ENCODE measurements at regions not wholly inside any gene's neighbourhood (a gene's known extent, or its start where the extent isn't known, plus 50 kb on each side); places are given as distances from the start of the nearest gene placed in this dataset.

DNA sequence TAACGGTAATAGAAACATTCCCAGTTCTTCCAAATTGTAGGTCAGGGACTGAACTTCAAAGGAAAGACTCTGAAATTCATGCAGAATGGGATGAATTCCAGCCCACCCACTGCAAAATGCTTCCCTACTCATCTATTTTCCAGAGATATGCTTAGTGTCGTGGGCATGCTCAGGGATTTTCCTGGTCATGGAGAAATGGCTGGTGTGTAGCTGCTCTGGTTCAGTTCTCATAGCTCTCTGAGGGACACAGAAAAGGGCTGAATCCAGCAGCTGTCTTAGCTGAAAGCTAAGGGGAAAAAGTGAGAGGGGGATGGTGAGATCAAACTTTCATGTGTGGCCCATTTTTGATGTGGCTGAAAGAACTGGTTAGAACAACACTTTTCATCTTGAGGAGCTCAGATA lies 72.9 kb upstream of the KRAS start (continued):
- TF ChIP-seq RELA (CRISPR knock-in tag; IDR thresholded peaks at IDR 0.05; ENCODE audit: borderline replicate concordance), result no peak
- TF ChIP-seq, protein P1, sequence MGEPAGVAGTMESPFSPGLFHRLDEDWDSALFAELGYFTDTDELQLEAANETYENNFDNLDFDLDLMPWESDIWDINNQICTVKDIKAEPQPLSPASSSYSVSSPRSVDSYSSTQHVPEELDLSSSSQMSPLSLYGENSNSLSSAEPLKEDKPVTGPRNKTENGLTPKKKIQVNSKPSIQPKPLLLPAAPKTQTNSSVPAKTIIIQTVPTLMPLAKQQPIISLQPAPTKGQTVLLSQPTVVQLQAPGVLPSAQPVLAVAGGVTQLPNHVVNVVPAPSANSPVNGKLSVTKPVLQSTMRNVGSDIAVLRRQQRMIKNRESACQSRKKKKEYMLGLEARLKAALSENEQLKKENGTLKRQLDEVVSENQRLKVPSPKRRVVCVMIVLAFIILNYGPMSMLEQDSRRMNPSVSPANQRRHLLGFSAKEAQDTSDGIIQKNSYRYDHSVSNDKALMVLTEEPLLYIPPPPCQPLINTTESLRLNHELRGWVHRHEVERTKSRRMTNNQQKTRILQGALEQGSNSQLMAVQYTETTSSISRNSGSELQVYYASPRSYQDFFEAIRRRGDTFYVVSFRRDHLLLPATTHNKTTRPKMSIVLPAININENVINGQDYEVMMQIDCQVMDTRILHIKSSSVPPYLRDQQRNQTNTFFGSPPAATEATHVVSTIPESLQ (CRISPR knock-in tag; IDR thresholded peaks at IDR 0.05), result no peak
- no peak for TF ChIP-seq TEAD1 (CRISPR knock-in tag; IDR thresholded peaks at IDR 0.05)
- TF ChIP-seq FOXP1 (CRISPR knock-in tag; IDR thresholded peaks at IDR 0.05; ENCODE audit: borderline replicate concordance), result no peak
- no peak for TF ChIP-seq ZNF121 (CRISPR knock-in tag; IDR thresholded peaks at IDR 0.05)
- TF ChIP-seq JAZF1 (CRISPR knock-in tag; IDR thresholded peaks at IDR 0.05), result no peak
- no peak for TF ChIP-seq TCF7 (CRISPR knock-in tag; IDR thresholded peaks at IDR 0.05; ENCODE audit: low read depth)
- TF ChIP-seq MXD4 (CRISPR knock-in tag; IDR thresholded peaks at IDR 0.05; ENCODE audit: borderline replicate concordance), result no peak
- no peak for TF ChIP-seq NFE2L1 (CRISPR knock-in tag; IDR thresholded peaks at IDR 0.05)
- no peak for TF ChIP-seq CREB1 (CRISPR knock-in tag; IDR thresholded peaks at IDR 0.05)
- TF ChIP-seq, protein P2, sequence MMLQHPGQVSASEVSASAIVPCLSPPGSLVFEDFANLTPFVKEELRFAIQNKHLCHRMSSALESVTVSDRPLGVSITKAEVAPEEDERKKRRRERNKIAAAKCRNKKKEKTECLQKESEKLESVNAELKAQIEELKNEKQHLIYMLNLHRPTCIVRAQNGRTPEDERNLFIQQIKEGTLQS (CRISPR knock-in tag; conservative IDR thresholded peaks at IDR 0.05), result no peak
- TF ChIP-seq, protein P3, sequence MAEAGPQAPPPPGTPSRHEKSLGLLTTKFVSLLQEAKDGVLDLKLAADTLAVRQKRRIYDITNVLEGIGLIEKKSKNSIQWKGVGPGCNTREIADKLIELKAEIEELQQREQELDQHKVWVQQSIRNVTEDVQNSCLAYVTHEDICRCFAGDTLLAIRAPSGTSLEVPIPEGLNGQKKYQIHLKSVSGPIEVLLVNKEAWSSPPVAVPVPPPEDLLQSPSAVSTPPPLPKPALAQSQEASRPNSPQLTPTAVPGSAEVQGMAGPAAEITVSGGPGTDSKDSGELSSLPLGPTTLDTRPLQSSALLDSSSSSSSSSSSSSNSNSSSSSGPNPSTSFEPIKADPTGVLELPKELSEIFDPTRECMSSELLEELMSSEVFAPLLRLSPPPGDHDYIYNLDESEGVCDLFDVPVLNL (CRISPR knock-in tag; IDR thresholded peaks at IDR 0.05; ENCODE audit: borderline replicate concordance, low read depth), result no peak
- TF ChIP-seq NR3C1 (CRISPR knock-in tag; conservative IDR thresholded peaks at IDR 0.05; ENCODE audit: low read depth), result no peak
- TF ChIP-seq RORB (CRISPR knock-in tag; IDR thresholded peaks at IDR 0.05), result no peak

DNA sequence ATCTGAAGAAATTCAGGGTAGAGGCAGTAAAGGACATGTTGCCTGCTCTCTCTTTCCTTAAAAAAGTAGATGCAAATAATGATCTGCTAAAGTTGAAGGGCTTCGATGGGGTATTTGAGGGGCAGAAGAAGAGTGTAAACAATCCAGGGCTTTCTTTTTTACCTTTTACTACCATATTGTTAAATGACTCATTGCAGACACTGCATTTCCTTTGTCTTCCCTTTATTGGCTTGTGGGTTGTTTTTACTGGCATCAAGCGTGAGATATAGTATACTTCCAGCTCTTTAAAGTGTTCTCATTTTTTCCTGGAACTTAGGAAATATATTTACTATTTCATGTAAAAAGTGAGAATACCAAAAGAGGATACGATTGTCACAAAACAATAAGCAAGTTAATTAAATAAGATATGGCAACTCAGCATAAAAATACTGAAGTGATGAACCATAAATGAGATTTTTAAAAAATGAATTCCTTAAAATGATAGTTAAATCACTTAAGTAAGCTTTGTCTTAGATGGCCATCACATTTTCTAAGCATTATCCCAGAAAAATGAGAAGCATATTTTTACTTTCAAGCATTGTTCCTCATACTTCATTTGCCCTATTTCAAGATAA lies 72.3 kb upstream of the KRAS start:
- DNase-seq (ENCODE audit: low spot score), result no peak
- no peak for TF ChIP-seq EMX1 (CRISPR knock-in tag; IDR thresholded peaks at IDR 0.05)
- Mint-ChIP-seq H3K36me3 (no peaks in the 10 kb centered on the region), H3K4me1 (peaks cover 14% of the 10 kb centered on the region), H3K27ac (no peak overlapping the region), H3K27me3 (ENCODE audit: low read depth) (no peaks in the 10 kb centered on the region), H3K9me3 (no peaks in the 10 kb centered on the region), H3K4me3 (no peak overlapping the region)
- ChIA-PET CTCF (interaction anchor here (1.3 kb wide), 1 partner anchor 82 kb away, joined by 3 read pairs; no protein-coding TSS in a partner anchor), POLR2A (no interaction called here)
- no peak for ATAC-seq

DNA sequence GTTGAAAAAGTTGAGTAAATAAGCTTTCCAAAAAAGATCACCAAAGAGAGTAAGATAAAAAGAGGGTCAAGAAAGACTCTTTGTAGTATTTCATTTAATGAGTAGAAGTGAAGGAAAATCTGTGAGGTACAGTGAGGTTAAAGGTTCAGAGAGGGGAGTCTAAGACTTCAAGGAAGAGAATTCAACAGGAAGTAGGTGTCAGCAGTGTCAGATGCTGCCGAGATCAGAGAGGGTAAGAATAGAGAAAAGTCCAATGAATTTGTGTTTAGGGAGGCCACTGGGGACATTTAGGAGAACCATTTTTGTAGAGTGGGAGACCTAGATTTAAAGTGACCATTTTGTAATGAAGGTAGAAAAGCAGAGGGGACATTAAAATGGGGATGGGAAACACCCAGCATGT lies 71.6 kb upstream of the KRAS start:
- ATAC-seq (no peak), DNase-seq (ENCODE audit: low spot score) (no peak)
- ChIA-PET POLR2A (no interaction called here), CTCF (no interaction called here)
- TF ChIP-seq, protein P4, sequence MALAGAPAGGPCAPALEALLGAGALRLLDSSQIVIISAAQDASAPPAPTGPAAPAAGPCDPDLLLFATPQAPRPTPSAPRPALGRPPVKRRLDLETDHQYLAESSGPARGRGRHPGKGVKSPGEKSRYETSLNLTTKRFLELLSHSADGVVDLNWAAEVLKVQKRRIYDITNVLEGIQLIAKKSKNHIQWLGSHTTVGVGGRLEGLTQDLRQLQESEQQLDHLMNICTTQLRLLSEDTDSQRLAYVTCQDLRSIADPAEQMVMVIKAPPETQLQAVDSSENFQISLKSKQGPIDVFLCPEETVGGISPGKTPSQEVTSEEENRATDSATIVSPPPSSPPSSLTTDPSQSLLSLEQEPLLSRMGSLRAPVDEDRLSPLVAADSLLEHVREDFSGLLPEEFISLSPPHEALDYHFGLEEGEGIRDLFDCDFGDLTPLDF (CRISPR knock-in tag; IDR thresholded peaks at IDR 0.05), result no peak
- TF ChIP-seq, protein P5, sequence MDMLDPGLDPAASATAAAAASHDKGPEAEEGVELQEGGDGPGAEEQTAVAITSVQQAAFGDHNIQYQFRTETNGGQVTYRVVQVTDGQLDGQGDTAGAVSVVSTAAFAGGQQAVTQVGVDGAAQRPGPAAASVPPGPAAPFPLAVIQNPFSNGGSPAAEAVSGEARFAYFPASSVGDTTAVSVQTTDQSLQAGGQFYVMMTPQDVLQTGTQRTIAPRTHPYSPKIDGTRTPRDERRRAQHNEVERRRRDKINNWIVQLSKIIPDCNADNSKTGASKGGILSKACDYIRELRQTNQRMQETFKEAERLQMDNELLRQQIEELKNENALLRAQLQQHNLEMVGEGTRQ (CRISPR knock-in tag; IDR thresholded peaks at IDR 0.05), result no peak
- TF ChIP-seq TEAD1 (CRISPR knock-in tag; IDR thresholded peaks at IDR 0.05), result no peak
- TF ChIP-seq, protein P3 (CRISPR knock-in tag; IDR thresholded peaks at IDR 0.05; ENCODE audit: borderline replicate concordance, low read depth), result no peak
- no peak for TF ChIP-seq ZNF671 (CRISPR knock-in tag; IDR thresholded peaks at IDR 0.05)
- TF ChIP-seq GRHL2 (CRISPR knock-in tag; IDR thresholded peaks at IDR 0.05; ENCODE audit: insufficient replicate concordance, severe bottlenecking), result no peak
- no peak for TF ChIP-seq ATF1 (CRISPR knock-in tag; IDR thresholded peaks at IDR 0.05)
- no peak for TF ChIP-seq CBFB (CRISPR knock-in tag; IDR thresholded peaks at IDR 0.05; ENCODE audit: low read depth)
- TF ChIP-seq GTF2I (CRISPR knock-in tag; conservative IDR thresholded peaks at IDR 0.05), result no peak
- TF ChIP-seq SMAD3 (CRISPR knock-in tag; IDR thresholded peaks at IDR 0.05; ENCODE audit: borderline replicate concordance), result no peak
- no peak for TF ChIP-seq ESRRA (CRISPR knock-in tag; IDR thresholded peaks at IDR 0.05; ENCODE audit: borderline replicate concordance)
- Mint-ChIP-seq H3K4me1 (peaks cover 13% of the 10 kb centered on the region), H3K27me3 (ENCODE audit: low read depth) (no peaks in the 10 kb centered on the region), H3K36me3 (no peaks in the 10 kb centered on the region), H3K9me3 (no peaks in the 10 kb centered on the region), H3K4me3 (no peak overlapping the region), H3K27ac (no peak overlapping the region)
